T-helper 17 cell (primary cell): ENCODE measurements at regions not wholly inside any gene's neighbourhood (a gene's known extent, or its start where the extent isn't known, plus 50 kb on each side); places are given as distances from the start of the nearest gene placed in this dataset.

Experiments
- ATAC-seq: fragments of 150-1000 bp; cut with Tn5 transposase; 2 replicates; pipeline ENCODE4 v1.10.0; 2021; ENCODE audit warnings: mild to moderate bottlenecking, moderate library complexity
- DNase-seq, 3 donors: peaks; one replicate each; pipeline versions ENCODE4 v3.0.0 to v3.0.0-alpha.2; 2020 to 2021
- H3K9me3 ChIP-seq: one replicate; pipeline ENCODE4 v1.7.0; 2013; ENCODE audit warnings: low read length, mild to moderate bottlenecking; ENCODE audit not compliant: control insufficient read depth, poor library complexity, severe bottlenecking
- H3K27ac Mint-ChIP-seq: one replicate; pipeline ENCODE4 v1.8.0; 2022; ENCODE audit warnings: mild to moderate bottlenecking, moderate library complexity, mixed read lengths
- H3K27me3 Mint-ChIP-seq: one replicate; pipeline ENCODE4 v1.8.0; 2022; ENCODE audit warnings: mixed read lengths
- H3K36me3 Mint-ChIP-seq: one replicate; pipeline ENCODE4 v1.8.0; 2022; ENCODE audit warnings: low read depth, mixed read lengths
- H3K4me1 Mint-ChIP-seq: one replicate; pipeline ENCODE4 v1.8.0; 2022; ENCODE audit warnings: mild to moderate bottlenecking, mixed read lengths
- H3K4me3 Mint-ChIP-seq: one replicate; pipeline ENCODE4 v1.8.0; 2022; ENCODE audit warnings: mild to moderate bottlenecking, moderate library complexity, mixed read lengths

GRCh38 chr10:36728626-36729025 is 396.8 kb upstream of the ANKRD30A start:
- ATAC-seq = no peak
- no peak for DNase-seq
- Mint-ChIP-seq H3K4me3 (no peak overlapping the region), H3K36me3 (no peaks in the 10 kb centered on the region), H3K27ac (no peak overlapping the region), H3K27me3 (no peaks in the 10 kb centered on the region), H3K4me1 (no peaks in the 10 kb centered on the region)
- no peaks in the 10 kb centered on the region for H3K9me3 ChIP-seq

GRCh38 chr10:36725581-36726520 is 399.5 kb upstream of the ANKRD30A start:
- ATAC-seq = no peak
- Mint-ChIP-seq H3K36me3 (no peaks in the 10 kb centered on the region), H3K27me3 (no peaks in the 10 kb centered on the region), H3K4me3 (no peak overlapping the region), H3K4me1 (no peaks in the 10 kb centered on the region), H3K27ac (no peak overlapping the region)
- DNase-seq = no peak
- no peaks in the 10 kb centered on the region for H3K9me3 ChIP-seq

DNA sequence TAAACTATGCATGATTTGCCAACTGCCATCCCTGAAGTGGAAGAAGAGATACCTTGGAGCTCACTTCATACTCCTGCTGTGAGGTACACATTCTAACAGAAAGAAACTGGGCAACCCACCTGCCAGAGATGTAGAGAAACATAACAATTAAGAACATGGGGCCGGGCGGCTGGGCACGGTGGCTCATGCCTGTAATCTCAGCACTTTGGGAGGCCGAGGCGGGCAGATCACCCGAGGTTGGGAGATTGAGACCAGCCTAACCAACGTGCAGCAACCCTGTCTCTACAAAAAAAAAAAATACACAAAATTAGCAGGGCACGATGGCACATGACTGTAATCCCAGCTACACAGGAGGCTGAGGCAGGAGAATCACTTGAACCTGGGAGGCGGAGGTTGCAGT is 402.6 kb upstream of the ANKRD30A start:
- H3K27me3 Mint-ChIP-seq = no peaks in the 10 kb centered on the region
- no peaks in the 10 kb centered on the region for H3K9me3 ChIP-seq
- H3K27ac Mint-ChIP-seq = no peak overlapping the region
- H3K4me3 Mint-ChIP-seq = no peak overlapping the region
- no peaks in the 10 kb centered on the region for H3K36me3 Mint-ChIP-seq
- H3K4me1 Mint-ChIP-seq = no peaks in the 10 kb centered on the region
- ATAC-seq (no peak), DNase-seq (no peak)

- Mint-ChIP-seq H3K36me3 (no peaks in the 10 kb centered on the region), H3K27me3 (no peaks in the 10 kb centered on the region), H3K4me1 (no peaks in the 10 kb centered on the region), H3K4me3 (no peak overlapping the region), H3K27ac (no peak overlapping the region)
- DNase-seq (no peak), ATAC-seq (no peak)
- no peaks in the 10 kb centered on the region for H3K9me3 ChIP-seq
These were observed 403.5 kb upstream of the ANKRD30A start for GRCh38 chr10:36721871-36722270.

GRCh38 chr10:36720895-36721294 is 404.5 kb upstream of the ANKRD30A start:
- no peaks in the 10 kb centered on the region for H3K27me3 Mint-ChIP-seq
- no peak for ATAC-seq
- H3K9me3 ChIP-seq = no peaks in the 10 kb centered on the region
- no peaks in the 10 kb centered on the region for H3K36me3 Mint-ChIP-seq
- DNase-seq = no peak
- no peaks in the 10 kb centered on the region for H3K4me1 Mint-ChIP-seq
- H3K27ac Mint-ChIP-seq = no peak overlapping the region
- no peak overlapping the region for H3K4me3 Mint-ChIP-seq

DNA sequence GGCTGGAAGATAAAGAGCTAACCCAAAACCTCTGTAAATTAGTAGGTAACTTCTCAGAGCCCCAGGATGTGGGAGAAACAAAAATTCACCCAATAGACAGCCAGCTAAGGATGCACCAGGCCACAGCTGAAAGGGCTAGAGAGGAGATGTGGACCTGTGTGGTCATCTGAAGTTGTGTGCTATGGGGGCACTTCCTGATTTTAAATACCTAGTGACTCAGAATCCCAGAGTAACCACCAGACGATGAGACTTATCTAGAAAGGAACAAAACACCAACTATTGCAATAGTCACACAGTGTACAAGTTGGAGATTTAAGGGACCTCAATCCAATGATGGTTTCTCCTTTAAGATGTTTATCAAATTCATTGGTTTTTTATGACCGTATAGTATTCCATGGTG is 408.3 kb upstream of the ANKRD30A start:
- DNase-seq (no peak), ATAC-seq (no peak)
- Mint-ChIP-seq H3K27me3 (no peaks in the 10 kb centered on the region), H3K4me3 (no peak overlapping the region), H3K36me3 (no peaks in the 10 kb centered on the region), H3K4me1 (no peaks in the 10 kb centered on the region), H3K27ac (no peak overlapping the region)
- no peaks in the 10 kb centered on the region for H3K9me3 ChIP-seq

DNA sequence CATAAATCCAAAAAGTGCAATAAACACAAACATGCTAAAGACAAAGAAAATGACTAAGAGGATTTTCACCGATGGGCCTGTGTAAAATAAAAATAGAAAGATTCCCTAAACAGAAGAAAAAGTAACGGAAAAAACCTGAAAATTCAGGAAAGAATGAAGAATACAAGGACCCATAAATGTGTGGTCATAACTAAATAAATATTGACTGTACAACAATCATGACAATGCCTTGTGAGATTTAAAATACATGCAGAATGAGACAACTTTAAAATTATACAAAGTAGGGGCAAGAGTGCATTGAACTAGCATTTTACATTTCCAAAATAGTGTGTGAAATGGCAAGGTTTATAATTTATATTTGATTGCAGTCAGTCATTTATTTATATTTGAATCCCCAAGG is 409.1 kb upstream of the ANKRD30A start:
- no peak overlapping the region for H3K4me3 Mint-ChIP-seq
- H3K9me3 ChIP-seq = no peaks in the 10 kb centered on the region
- DNase-seq = no peak
- H3K27ac Mint-ChIP-seq = no peak overlapping the region
- no peaks in the 10 kb centered on the region for H3K27me3 Mint-ChIP-seq
- ATAC-seq = no peak
- no peaks in the 10 kb centered on the region for H3K4me1 Mint-ChIP-seq
- no peaks in the 10 kb centered on the region for H3K36me3 Mint-ChIP-seq

DNA sequence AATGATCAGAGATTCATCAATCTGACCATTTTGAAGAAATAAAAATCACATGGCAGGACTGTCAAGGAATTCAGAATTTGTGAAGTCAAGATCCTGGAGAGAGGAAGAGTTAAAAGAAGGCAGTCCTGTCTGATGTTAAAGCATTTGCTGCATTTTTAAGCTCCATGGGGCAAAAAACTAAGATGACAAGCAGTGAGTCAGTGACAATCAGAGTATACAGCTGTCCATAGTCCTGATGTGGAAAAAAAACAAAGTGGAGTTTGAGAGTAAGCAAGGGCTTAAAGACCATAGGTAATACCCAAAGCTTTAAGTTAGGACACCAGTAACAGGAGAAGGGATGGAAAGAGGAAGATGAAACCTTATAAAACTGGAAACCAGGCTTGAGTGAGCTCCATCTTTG is 412.7 kb upstream of the ANKRD30A start:
- DNase-seq (no peak), ATAC-seq (no peak)
- H3K4me3 Mint-ChIP-seq = no peak overlapping the region
- H3K27me3 Mint-ChIP-seq = no peaks in the 10 kb centered on the region
- no peaks in the 10 kb centered on the region for H3K36me3 Mint-ChIP-seq
- H3K4me1 Mint-ChIP-seq = no peaks in the 10 kb centered on the region
- H3K9me3 ChIP-seq = no peaks in the 10 kb centered on the region
- H3K27ac Mint-ChIP-seq = no peak overlapping the region

DNA sequence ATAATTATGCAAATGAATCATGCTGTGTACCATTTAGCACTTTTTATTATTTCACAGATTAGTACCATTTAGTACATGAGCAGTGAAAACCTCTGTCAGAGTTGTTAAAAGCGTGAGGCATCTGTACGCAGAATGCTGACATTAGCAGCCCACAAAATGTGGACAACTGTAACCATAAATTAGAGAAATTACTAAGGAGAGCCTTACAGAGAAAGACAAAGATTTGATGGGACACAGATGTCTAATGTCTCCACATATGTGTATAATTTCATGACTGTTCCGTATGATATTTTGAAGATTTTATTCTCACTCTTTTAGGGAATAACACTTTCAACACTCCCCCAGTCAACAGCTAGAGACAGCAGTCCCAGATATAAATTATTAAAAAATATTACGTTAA is 414.0 kb upstream of the ANKRD30A start:
- Mint-ChIP-seq H3K36me3 (no peaks in the 10 kb centered on the region), H3K27ac (no peak overlapping the region), H3K4me1 (no peaks in the 10 kb centered on the region), H3K4me3 (no peak overlapping the region), H3K27me3 (no peaks in the 10 kb centered on the region)
- no peaks in the 10 kb centered on the region for H3K9me3 ChIP-seq
- ATAC-seq (no peak), DNase-seq (no peak)

- H3K36me3 Mint-ChIP-seq = no peaks in the 10 kb centered on the region
- DNase-seq (no peak), ATAC-seq (no peak)
- H3K4me3 Mint-ChIP-seq = no peak overlapping the region
- no peak overlapping the region for H3K27ac Mint-ChIP-seq
- H3K9me3 ChIP-seq = no peaks in the 10 kb centered on the region
- no peaks in the 10 kb centered on the region for H3K27me3 Mint-ChIP-seq
- H3K4me1 Mint-ChIP-seq = no peaks in the 10 kb centered on the region
These were observed 421.3 kb upstream of the ANKRD30A start for GRCh38 chr10:36704124-36704523.

- H3K27me3 Mint-ChIP-seq = no peaks in the 10 kb centered on the region
- ATAC-seq (no peak), DNase-seq (no peak)
- no peak overlapping the region for H3K4me3 Mint-ChIP-seq
- no peaks in the 10 kb centered on the region for H3K9me3 ChIP-seq
- no peaks in the 10 kb centered on the region for H3K4me1 Mint-ChIP-seq
- no peaks in the 10 kb centered on the region for H3K36me3 Mint-ChIP-seq
- H3K27ac Mint-ChIP-seq = no peak overlapping the region
These were observed 422.2 kb upstream of the ANKRD30A start for GRCh38 chr10:36703179-36703578.

DNA sequence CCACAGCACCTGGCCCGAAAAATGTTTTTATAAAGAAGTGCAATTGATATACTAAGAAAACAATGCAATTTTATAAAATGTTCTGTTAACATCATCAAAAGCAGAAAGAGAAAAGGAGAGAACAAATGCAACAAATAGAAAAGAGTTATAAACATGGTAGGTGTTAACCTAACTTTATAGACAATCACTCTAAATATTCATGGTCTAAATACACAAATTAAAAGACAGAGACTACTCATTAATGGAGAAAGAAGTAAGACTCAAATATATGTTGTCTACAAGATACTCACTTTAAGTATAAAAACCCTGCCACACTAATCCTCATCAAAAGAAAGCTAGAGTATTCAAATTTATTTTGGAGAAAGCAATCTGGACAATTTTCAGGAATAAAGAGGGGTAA is 425.3 kb upstream of the ANKRD30A start:
- no peaks in the 10 kb centered on the region for H3K4me1 Mint-ChIP-seq
- ATAC-seq (no peak), DNase-seq (no peak)
- no peaks in the 10 kb centered on the region for H3K9me3 ChIP-seq
- H3K36me3 Mint-ChIP-seq = no peaks in the 10 kb centered on the region
- no peaks in the 10 kb centered on the region for H3K27me3 Mint-ChIP-seq
- no peak overlapping the region for H3K4me3 Mint-ChIP-seq
- no peak overlapping the region for H3K27ac Mint-ChIP-seq

DNA sequence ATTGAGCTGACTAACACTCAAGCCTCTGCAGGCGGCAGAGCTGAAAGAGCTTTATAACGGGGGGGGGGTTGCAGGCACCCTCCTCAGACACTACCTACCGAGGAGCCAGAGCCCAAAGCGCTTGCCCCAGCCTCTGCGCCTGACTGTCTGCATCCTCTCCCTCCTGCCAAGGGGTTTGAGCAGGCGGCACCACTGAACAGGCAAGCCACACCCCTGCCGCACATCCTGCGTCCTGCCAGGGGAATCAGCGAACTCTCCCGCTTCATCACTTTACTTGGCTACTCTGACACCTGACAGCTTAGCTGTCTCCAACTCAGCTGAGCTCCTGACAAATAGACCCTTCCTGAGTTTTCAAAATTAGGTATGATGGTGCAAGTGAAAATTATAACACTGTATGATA is 432.6 kb upstream of the ANKRD30A start:
- Mint-ChIP-seq H3K27me3 (no peaks in the 10 kb centered on the region), H3K4me1 (no peaks in the 10 kb centered on the region), H3K36me3 (no peaks in the 10 kb centered on the region), H3K27ac (no peak overlapping the region), H3K4me3 (no peak overlapping the region)
- no peak for DNase-seq
- ATAC-seq = no peak
- H3K9me3 ChIP-seq = no peaks in the 10 kb centered on the region

DNA sequence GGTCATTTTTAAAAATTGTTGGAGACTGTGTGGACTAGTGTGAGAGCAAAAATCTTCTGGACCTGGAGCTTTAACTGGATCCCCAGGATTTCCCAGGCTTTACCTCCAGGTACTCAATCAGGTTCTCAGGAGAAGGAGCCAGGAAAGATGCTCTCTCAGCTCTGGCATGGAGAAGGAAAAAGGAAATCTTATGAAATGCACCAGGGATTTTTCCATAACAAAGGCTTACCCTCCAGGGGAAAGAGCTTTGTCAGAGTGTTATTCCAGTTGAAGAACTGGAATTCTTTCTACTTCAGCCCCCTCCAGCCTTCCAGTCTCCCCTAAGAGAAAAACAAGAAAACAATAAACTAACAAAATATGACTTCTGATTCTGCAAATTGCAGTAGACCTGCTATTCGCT is 436.7 kb upstream of the ANKRD30A start:
- DNase-seq = no peak
- Mint-ChIP-seq H3K27ac (no peak overlapping the region), H3K27me3 (no peaks in the 10 kb centered on the region), H3K4me1 (no peaks in the 10 kb centered on the region), H3K36me3 (no peaks in the 10 kb centered on the region), H3K4me3 (no peak overlapping the region)
- ATAC-seq = no peak
- H3K9me3 ChIP-seq = no peaks in the 10 kb centered on the region
